ENCODE measurements at regions not wholly inside any gene's neighbourhood (a gene's known extent, or its start where the extent isn't known, plus 50 kb on each side); places are given as distances from the start of the nearest gene placed in this dataset.

DNA sequence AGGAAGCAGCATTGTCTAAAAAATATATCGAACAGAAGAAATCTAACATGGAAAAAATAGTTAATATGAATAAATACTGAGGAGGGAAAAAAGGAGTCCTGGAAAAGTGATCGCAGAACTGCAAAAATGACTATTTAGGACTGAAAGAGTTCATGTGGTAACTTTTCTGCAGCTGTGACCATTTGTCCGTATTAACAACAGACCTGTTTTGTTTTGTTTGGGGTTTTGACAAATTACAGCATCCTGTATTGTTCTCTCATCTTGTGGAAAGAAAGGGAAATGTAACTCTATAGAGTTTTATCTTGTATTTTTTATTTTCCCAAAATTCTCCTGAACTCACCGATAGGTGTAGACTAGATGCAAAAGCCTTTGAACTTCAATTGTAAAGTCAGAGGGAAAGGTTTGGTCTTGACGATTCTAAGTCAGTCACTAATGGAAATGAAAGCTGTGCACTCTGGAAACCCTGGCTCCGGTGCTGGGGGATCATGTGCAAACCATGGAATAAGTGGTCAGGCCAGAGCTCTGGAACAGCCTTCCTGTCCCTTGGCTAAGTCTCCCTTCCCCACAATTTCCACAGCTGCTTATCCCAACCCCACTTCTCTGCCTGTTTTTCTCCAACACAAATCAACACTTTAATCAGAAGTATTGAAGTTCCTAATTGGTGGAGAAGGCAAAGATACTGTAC, 51.2 kb upstream of the MARCKS start:
- DNase-seq = no peak

All from NCI-H510A (cell line).